AG09319 (cell line): ENCODE measurements at regions not wholly inside any gene's neighbourhood (a gene's known extent, or its start where the extent isn't known, plus 50 kb on each side); places are given as distances from the start of the nearest gene placed in this dataset.

Source experiments
- DNase-seq: peaks from one replicate; pipeline ENCODE4 v3.0.0-alpha.2; 2010; ENCODE audit warnings: low read depth; ENCODE audit errors: extremely low read depth
- CTCF ChIP-seq: IDR thresholded peaks from 2 replicates; pipeline ENCODE4 v1.5.1; 2011; ENCODE audit warnings: low read depth, mild to moderate bottlenecking, inconsistent platforms, low read length, moderate library complexity

GRCh38 chr3:132907293-132907692 is 130.9 kb upstream of the TMEM108 start:
- no peak for DNase-seq
- no peak for TF ChIP-seq CTCF

- DNase-seq: no peak
- TF ChIP-seq CTCF: no peak
Measured at GRCh38 chr3:132900481-132900880, 137.7 kb upstream of the TMEM108 start.

- no peak for TF ChIP-seq CTCF
- no peak for DNase-seq
Measured at GRCh38 chr3:132898141-132898540, 140.1 kb upstream of the TMEM108 start.

- no peak for TF ChIP-seq CTCF
- no peak for DNase-seq
Measured at GRCh38 chr3:132892956-132893355, 145.2 kb upstream of the TMEM108 start.

- no peak for DNase-seq
- TF ChIP-seq CTCF: no peak
Measured at GRCh38 chr3:132881756-132882409, 156.3 kb upstream of the TMEM108 start.

- TF ChIP-seq CTCF: no peak
Measured at GRCh38 chr3:132880986-132881385, 157.2 kb upstream of the TMEM108 start.

GRCh38 chr3:132879656-132880055 is 157.4 kb upstream of the NPHP3 start:
- no peak for TF ChIP-seq CTCF
- no peak for DNase-seq

More at GRCh38 chr3:132880986-132881385, 157.2 kb upstream of the TMEM108 start:
- DNase-seq: no peak
